ENCODE measurements at regions not wholly inside any gene's neighbourhood (a gene's known extent, or its start where the extent isn't known, plus 50 kb on each side); places are given as distances from the start of the nearest gene placed in this dataset.

- WGBS, 2 experiments (ENCODE audit: extremely low coverage in 2 of 2, insufficient read length in 1 of 2): 67% methylated on average over 9 of the region's 31 CpGs; no CpG with 5 or more reads in 1 of the 2 experiments
- no peaks in the 10 kb centered on the region for H4K20me1 ChIP-seq (ENCODE audit: insufficient read depth, low read length)
- intact Hi-C loops (cut with micrococcal nuclease) (no loop called here), in situ Hi-C loops (cut with MboI; ENCODE audit: low sequenced_read_pairs) (no loop called here), dilution Hi-C loops (cut with HindIII; ENCODE audit: low sequenced_read_pairs, unreplicated experiment) (no loop called here)
- H2AK9ac ChIP-seq (replicated peaks; ENCODE audit: low read depth, low read length, poor library complexity): no peak overlapping the region
- H3K4me3 ChIP-seq (ENCODE audit: insufficient read depth, low read depth, low read length): no peak overlapping the region
- BruUV-seq (replicated peaks): no TSS peak
- ATAC-seq (ENCODE audit: low read depth) (peak; percentile 42; the same call in 1 of the 2 replicates), DNase-seq (no peak)
- no peak overlapping the region for H2AFZ ChIP-seq (replicated peaks; ENCODE audit: low read length, poor library complexity)
- no peak overlapping the region for H3K56ac ChIP-seq (ENCODE audit: extremely low read depth, insufficient read depth, low read length)
- ChIA-PET POLR2A (ENCODE audit: unreplicated experiment) (no interaction called here), CTCF (no interaction called here)
- no peak overlapping the region for H4K8ac ChIP-seq (ENCODE audit: low read depth in 2 of 2, low read length in 2 of 2)
- no peak overlapping the region for H2BK120ac ChIP-seq (ENCODE audit: low read depth, low read length)
- H3K14ac ChIP-seq (replicated peaks; ENCODE audit: low read depth, low read length): no peak overlapping the region
- H3K18ac ChIP-seq (ENCODE audit: low read depth, low read length): no peak overlapping the region
- H2BK5ac ChIP-seq (ENCODE audit: low read depth, low read length, poor library complexity, severe bottlenecking): no peak overlapping the region
- TF ChIP-seq NFE2L2 (IDR thresholded peaks at IDR 0.05; ENCODE audit: low read depth, low read length): no peak
- TF ChIP-seq SMC3 (IDR thresholded peaks at IDR 0.05; ENCODE audit: low read depth, low read length): no peak
- no peak for TF ChIP-seq CTCF (conservative IDR thresholded peaks at IDR 0.05; ENCODE audit: low read depth, low read length)
- H2AK5ac ChIP-seq (ENCODE audit: low read depth, low read length): no peak overlapping the region
- no peaks in the 10 kb centered on the region for H3K9me3 ChIP-seq (ENCODE audit: control insufficient read depth, insufficient read depth, low read length)
- H3K4me2 ChIP-seq (ENCODE audit: low read depth, low read length): no peak overlapping the region
- no peaks in the 10 kb centered on the region for H3K9me1 ChIP-seq (ENCODE audit: insufficient read depth, low read length)
- H3K23ac ChIP-seq (ENCODE audit: low read depth, low read length): no peak overlapping the region
- no peaks in the 10 kb centered on the region for H3K79me1 ChIP-seq (ENCODE audit: low read depth in 1 of 2, low read length in 2 of 2)
- no peak overlapping the region for H2BK15ac ChIP-seq (ENCODE audit: low read depth, low read length)
- no peak overlapping the region for H3K4ac ChIP-seq (ENCODE audit: low read depth, low read length)
- no peaks in the 10 kb centered on the region for H3K27me3 ChIP-seq (ENCODE audit: control insufficient read depth, insufficient read depth, low read length)
- H3K36me3 ChIP-seq (ENCODE audit: control insufficient read depth, insufficient read depth, low read length): no peaks in the 10 kb centered on the region
- no peak overlapping the region for H2BK20ac ChIP-seq (ENCODE audit: low read depth, low read length)
- no peak overlapping the region for H4K91ac ChIP-seq (ENCODE audit: insufficient read depth, low read depth, low read length)
- H4K5ac ChIP-seq (ENCODE audit: low read depth, low read length): no peak overlapping the region
- no peak overlapping the region for H3K9ac ChIP-seq (ENCODE audit: low read depth, low read length)
- H3K4me1 ChIP-seq (ENCODE audit: control insufficient read depth, insufficient read depth, low read length): no peaks in the 10 kb centered on the region
- H3K27ac ChIP-seq (ENCODE audit: insufficient read depth, low read length): no peak overlapping the region
These were observed 225.4 kb upstream of the NRIP1 start for GRCh38 chr21:15289896-15290841.

Measured in IMR-90 (cell line).